Skeletal muscle tissue (tissue), 3 donors: ENCODE measurements at regions not wholly inside any gene's neighbourhood (a gene's known extent, or its start where the extent isn't known, plus 50 kb on each side); places are given as distances from the start of the nearest gene placed in this dataset.
A peak's percentile ranks its signal among the peaks of the same experiment; 100 is the strongest.

Experiments
- H3K27ac ChIP-seq: one replicate; pipeline ENCODE4 v1.7.0; 2013; ENCODE audit warnings: mild to moderate bottlenecking, low read depth, low read length, inconsistent platforms
- H3K27me3 ChIP-seq, 3 donors: one replicate each; pipeline ENCODE4 v1.7.0; 2013; ENCODE audit warnings: low read length in 3 of 3; ENCODE audit not compliant: control insufficient read depth in 3 of 3, insufficient read depth in 3 of 3
- H3K36me3 ChIP-seq, 3 donors: one replicate each; pipeline ENCODE4 v1.7.0; 2013; ENCODE audit warnings: low read length in 3 of 3; ENCODE audit not compliant: control insufficient read depth in 3 of 3, insufficient read depth in 3 of 3
- H3K4me1 ChIP-seq, 3 donors: one replicate each; pipeline ENCODE4 v1.7.0; 2013; ENCODE audit warnings: low read length in 3 of 3, mild to moderate bottlenecking in 3 of 3; ENCODE audit not compliant: control insufficient read depth in 3 of 3, insufficient read depth in 3 of 3
- H3K4me3 ChIP-seq, 3 donors: one replicate each; pipeline ENCODE4 v1.7.0; 2013; ENCODE audit warnings: low read length in 3 of 3
- H3K9ac ChIP-seq, 3 donors: one replicate each; pipeline ENCODE4 v1.7.0; 2013; ENCODE audit warnings: low read length in 3 of 3, mild to moderate bottlenecking in 3 of 3, moderate library complexity in 2 of 3, low read depth in 1 of 3
- H3K9me3 ChIP-seq, 3 donors: one replicate each; pipeline ENCODE4 v1.7.0; 2013; ENCODE audit warnings: low read length in 3 of 3; ENCODE audit not compliant: control insufficient read depth in 3 of 3
- donor health status: Osteomylitis.

DNA sequence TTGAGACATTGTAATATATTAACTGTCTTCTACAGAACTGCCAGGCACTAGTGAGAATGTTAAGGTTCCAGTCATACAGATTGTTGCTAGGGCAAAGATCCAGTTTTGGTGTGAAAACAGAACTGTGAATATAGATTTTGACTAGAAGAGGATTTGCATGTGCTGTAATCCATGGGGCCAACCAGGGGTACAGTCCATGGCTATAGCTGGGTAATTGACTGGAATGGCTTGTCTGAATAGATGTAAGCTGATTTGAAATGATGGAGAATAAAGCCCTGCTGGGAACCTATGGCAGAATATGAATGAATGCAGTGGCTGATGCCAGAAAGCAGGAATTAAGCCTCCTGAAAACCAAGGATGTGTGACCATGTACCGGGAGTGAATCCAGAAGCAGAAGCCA, 748.5 kb upstream of the CDH10 start:
- Histone ChIP-seq H3K4me1 (no peaks in the 10 kb centered on the region), H3K4me3 (no peak overlapping the region), H3K27me3 (no peaks in the 10 kb centered on the region), H3K36me3 (no peaks in the 10 kb centered on the region), H3K9me3 (peaks cover 0 to 3% (median 0%) of the 10 kb centered on the region in 3 donors), H3K9ac (no peak overlapping the region), H3K27ac (no peak overlapping the region)

GRCh38 chr5:25387953-25388352, 743.2 kb upstream of the CDH10 start:
- Histone ChIP-seq H3K36me3 (no peaks in the 10 kb centered on the region), H3K9me3 (peaks cover 0 to 6% (median 5%) of the 10 kb centered on the region in 3 donors), H3K4me3 (no peak overlapping the region), H3K9ac (no peak overlapping the region), H3K27me3 (no peaks in the 10 kb centered on the region), H3K27ac (no peak overlapping the region), H3K4me1 (no peaks in the 10 kb centered on the region)

GRCh38 chr5:25362799-25363198, 718.0 kb upstream of the CDH10 start:
- Histone ChIP-seq H3K27ac (no peak overlapping the region), H3K9ac (no peak overlapping the region), H3K36me3 (no peaks in the 10 kb centered on the region), H3K27me3 (no peaks in the 10 kb centered on the region), H3K4me3 (no peak overlapping the region), H3K4me1 (no peaks in the 10 kb centered on the region), H3K9me3 (peaks cover 1 to 5% (median 3%) of the 10 kb centered on the region in 3 donors)

- no peaks in the 10 kb centered on the region for H3K27me3 ChIP-seq
- no peaks in the 10 kb centered on the region for H3K36me3 ChIP-seq
- no peaks in the 10 kb centered on the region for H3K4me1 ChIP-seq
- peaks cover 1 to 11% (median 6%) of the 10 kb centered on the region in 3 donors for H3K9me3 ChIP-seq
- H3K4me3 ChIP-seq = peak overlapping the region in 1 of 3 donors; percentile 30
- no peak overlapping the region for H3K27ac ChIP-seq
- H3K9ac ChIP-seq = no peak overlapping the region
These were observed 714.1 kb upstream of the CDH10 start for GRCh38 chr5:25358919-25359318.

DNA sequence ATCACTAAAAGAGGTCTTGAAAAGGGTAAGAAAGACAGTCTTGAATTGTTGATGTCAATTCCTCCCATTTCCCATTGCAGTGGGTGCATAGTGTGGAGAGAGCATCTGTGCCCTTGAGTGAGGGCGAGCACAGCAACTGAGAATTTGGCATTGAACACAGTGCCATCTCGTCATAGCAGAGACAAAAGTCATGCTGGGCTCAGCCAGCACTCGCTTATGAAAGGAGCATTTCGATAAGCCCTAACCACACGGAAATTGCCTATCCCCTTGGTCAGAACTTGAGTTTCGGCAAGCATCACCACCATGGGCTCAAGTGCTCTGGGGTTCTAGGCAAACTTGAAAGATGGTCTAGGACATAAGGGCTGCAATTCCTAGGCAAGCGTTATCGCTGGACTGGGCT, 712.8 kb upstream of the CDH10 start:
- Histone ChIP-seq H3K27ac (no peak overlapping the region), H3K9me3 (peaks cover 1 to 11% (median 3%) of the 10 kb centered on the region in 3 donors), H3K36me3 (no peaks in the 10 kb centered on the region), H3K9ac (no peak overlapping the region), H3K4me3 (no peak overlapping the region), H3K27me3 (no peaks in the 10 kb centered on the region), H3K4me1 (no peaks in the 10 kb centered on the region)

DNA sequence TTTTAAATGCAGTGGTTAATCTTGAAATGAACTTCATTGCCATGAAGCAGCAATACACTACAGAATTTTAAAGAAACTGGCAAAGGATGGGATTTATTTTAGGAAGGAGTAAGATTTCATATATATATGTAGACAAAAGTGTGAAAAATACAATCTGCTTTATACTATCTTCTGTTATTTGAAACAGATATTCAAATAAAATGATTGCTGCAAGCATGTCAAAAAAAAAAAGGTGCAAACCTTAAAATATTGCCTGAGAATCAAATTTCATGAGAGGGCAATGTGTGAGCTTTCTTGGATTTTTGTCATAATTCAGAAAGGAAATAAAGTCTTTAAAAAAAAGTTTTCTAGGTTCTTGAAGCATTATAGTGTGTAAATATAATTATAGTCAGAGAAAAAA, 705.0 kb upstream of the CDH10 start:
- H3K36me3 ChIP-seq = no peaks in the 10 kb centered on the region
- no peaks in the 10 kb centered on the region for H3K4me1 ChIP-seq
- H3K9me3 ChIP-seq = peaks cover 0 to 3% (median 0%) of the 10 kb centered on the region in 3 donors
- H3K9ac ChIP-seq = no peak overlapping the region
- no peak overlapping the region for H3K27ac ChIP-seq
- H3K4me3 ChIP-seq = no peak overlapping the region
- H3K27me3 ChIP-seq = no peaks in the 10 kb centered on the region

GRCh38 chr5:25345240-25345771, 700.5 kb upstream of the CDH10 start:
- Histone ChIP-seq H3K36me3 (no peaks in the 10 kb centered on the region), H3K4me3 (no peak overlapping the region), H3K27me3 (no peaks in the 10 kb centered on the region), H3K9ac (no peak overlapping the region), H3K27ac (no peak overlapping the region), H3K4me1 (no peaks in the 10 kb centered on the region), H3K9me3 (peaks cover 0 to 3% (median 0%) of the 10 kb centered on the region in 3 donors)

GRCh38 chr5:25339541-25339940, 694.8 kb upstream of the CDH10 start:
- H3K4me3 ChIP-seq = no peak overlapping the region
- no peak overlapping the region for H3K9ac ChIP-seq
- no peak overlapping the region for H3K27ac ChIP-seq
- no peaks in the 10 kb centered on the region for H3K27me3 ChIP-seq
- no peaks in the 10 kb centered on the region for H3K36me3 ChIP-seq
- peaks cover 0 to 3% (median 0%) of the 10 kb centered on the region in 3 donors for H3K9me3 ChIP-seq
- no peaks in the 10 kb centered on the region for H3K4me1 ChIP-seq

DNA sequence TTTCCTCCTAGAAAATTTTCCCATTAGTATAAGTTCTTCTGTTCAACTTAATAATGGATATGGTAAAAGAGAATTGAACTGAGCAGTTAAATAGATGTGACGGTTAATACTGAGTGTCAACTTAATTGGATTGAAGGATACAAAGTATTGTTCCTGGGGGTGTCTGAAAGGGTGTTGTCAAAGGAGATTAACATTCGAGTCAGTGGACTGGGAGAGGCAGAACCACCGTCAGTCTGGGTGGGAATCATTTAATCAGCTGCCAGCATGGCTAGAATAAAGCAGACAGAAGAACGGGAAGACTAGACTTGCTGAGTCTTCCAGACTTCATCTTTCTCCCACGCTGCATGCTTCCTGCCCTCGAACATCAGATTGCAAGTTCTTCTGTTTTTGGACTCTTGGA, 689.6 kb upstream of the CDH10 start:
- H3K27ac ChIP-seq = no peak overlapping the region
- H3K9ac ChIP-seq = no peak overlapping the region
- H3K9me3 ChIP-seq = peaks cover 0 to 5% (median 0%) of the 10 kb centered on the region in 3 donors
- H3K36me3 ChIP-seq = no peaks in the 10 kb centered on the region
- H3K4me1 ChIP-seq = no peaks in the 10 kb centered on the region
- no peak overlapping the region for H3K4me3 ChIP-seq
- H3K27me3 ChIP-seq = no peaks in the 10 kb centered on the region

- no peak overlapping the region for H3K27ac ChIP-seq
- H3K27me3 ChIP-seq = no peaks in the 10 kb centered on the region
- no peak overlapping the region for H3K9ac ChIP-seq
- H3K4me1 ChIP-seq = no peaks in the 10 kb centered on the region
- H3K36me3 ChIP-seq = no peaks in the 10 kb centered on the region
- peaks cover 0 to 5% (median 0%) of the 10 kb centered on the region in 3 donors for H3K9me3 ChIP-seq
- no peak overlapping the region for H3K4me3 ChIP-seq
These were observed 685.9 kb upstream of the CDH10 start for GRCh38 chr5:25330721-25331120.
